ENCODE measurements at regions not wholly inside any gene's neighbourhood (a gene's known extent, or its start where the extent isn't known, plus 50 kb on each side); places are given as distances from the start of the nearest gene placed in this dataset.

- TF ChIP-seq POLR2A (IDR thresholded peaks at IDR 0.05; ENCODE audit: borderline replicate concordance, extremely low read depth, insufficient read depth, insufficient read length), result no peak
- peak; percentile 5 to 40 (median 33); a peak in 3 of 6 replicates for TF ChIP-seq CTCF (IDR thresholded peaks at IDR 0.05 in 2 of 3, conservative IDR thresholded peaks at IDR 0.05 in 1 of 3; ENCODE audit: borderline replicate concordance in 1 of 3, insufficient read depth in 1 of 3, low read depth in 2 of 3, low read length in 2 of 3)
- TF ChIP-seq EZH2 (IDR thresholded peaks at IDR 0.05), result no peak
- no peak for TF ChIP-seq REST (IDR thresholded peaks at IDR 0.05; ENCODE audit: low read depth)
- no peak for TF ChIP-seq ZNF274 (IDR thresholded peaks at IDR 0.05; ENCODE audit: low read depth, low read length)
- no peak for TF ChIP-seq MAX (IDR thresholded peaks at IDR 0.05)
- TF ChIP-seq POLR2AphosphoS5 (IDR thresholded peaks at IDR 0.05; ENCODE audit: low read depth, low read length), result no peak
- no peak for TF ChIP-seq EGR1 (IDR thresholded peaks at IDR 0.05; ENCODE audit: low read depth)
- no peak for TF ChIP-seq FOSL1 (IDR thresholded peaks at IDR 0.05; ENCODE audit: low read depth)
These were observed 826.8 kb downstream of the EFNA5 start for GRCh38 chr5:106843812-106844416.

Data from HCT116 (cell line).